ENCODE measurements at regions not wholly inside any gene's neighbourhood (a gene's known extent, or its start where the extent isn't known, plus 50 kb on each side); places are given as distances from the start of the nearest gene placed in this dataset.

GRCh38 chr6:84524636-84525035, 239.8 kb downstream of the TBX18 start:
- DNase-seq, result no peak

GRCh38 chr6:84522135-84522549, 242.3 kb downstream of the TBX18 start:
- DNase-seq, result no peak

- no peak for DNase-seq
Observed at GRCh38 chr6:84521511-84521910, 242.9 kb downstream of the TBX18 start.

GRCh38 chr6:84517741-84518530, 246.5 kb downstream of the TBX18 start:
- no peak for DNase-seq

GRCh38 chr6:84516154-84516553, 248.2 kb downstream of the TBX18 start:
- no peak for DNase-seq

- DNase-seq, result peak; percentile 23
Observed at GRCh38 chr6:84515067-84515466, 249.3 kb downstream of the TBX18 start.

GRCh38 chr6:84514089-84514971, 250.1 kb downstream of the TBX18 start:
- no peak for DNase-seq

- DNase-seq, result no peak
Observed at GRCh38 chr6:84512391-84512790, 252.0 kb downstream of the TBX18 start.

- no peak for DNase-seq
Observed at GRCh38 chr6:84511929-84512328, 252.5 kb downstream of the TBX18 start.

GRCh38 chr6:84508981-84509380, 255.4 kb downstream of the TBX18 start:
- DNase-seq, result no peak

- no peak for DNase-seq
Observed at GRCh38 chr6:84508334-84508733, 256.1 kb downstream of the TBX18 start.

- DNase-seq, result no peak
Observed at GRCh38 chr6:84504025-84504424, 260.4 kb downstream of the TBX18 start.

GRCh38 chr6:84501315-84501714, 263.1 kb downstream of the TBX18 start:
- DNase-seq, result no peak

GRCh38 chr6:84500726-84501125, 263.7 kb downstream of the TBX18 start:
- no peak for DNase-seq

- no peak for DNase-seq
Observed at GRCh38 chr6:84498905-84499304, 265.5 kb downstream of the TBX18 start.

- no peak for DNase-seq
Observed at GRCh38 chr6:84492241-84493165, 265.1 kb upstream of the CEP162 start.

- no peak for DNase-seq
Observed at GRCh38 chr6:84489598-84489997, 262.2 kb upstream of the CEP162 start.

- no peak for DNase-seq
Observed at GRCh38 chr6:84486526-84486925, 259.1 kb upstream of the CEP162 start.

GRCh38 chr6:84469144-84469543, 241.7 kb upstream of the CEP162 start:
- DNase-seq, result no peak

GRCh38 chr6:84467296-84467695, 239.9 kb upstream of the CEP162 start:
- no peak for DNase-seq

GRCh38 chr6:84466511-84466910, 239.1 kb upstream of the CEP162 start:
- no peak for DNase-seq

GRCh38 chr6:84464471-84464870, 237.0 kb upstream of the CEP162 start:
- DNase-seq, result no peak

- no peak for DNase-seq
Observed at GRCh38 chr6:84462698-84463097, 235.3 kb upstream of the CEP162 start.
